Activated CD8-positive, alpha-beta T cell treated with anti-CD3 and anti-CD28 coated beads, Interleukin-2, amount 10 ng/mL, durations not matched to agents 7 days and 5 days (primary cell): ENCODE measurements at regions not wholly inside any gene's neighbourhood (a gene's known extent, or its start where the extent isn't known, plus 50 kb on each side); places are given as distances from the start of the nearest gene placed in this dataset.
"Not testable (repeated sequence)": the region's sequence is repeated elsewhere in the genome, so short reads cannot be mapped to it uniquely, and the experiment has no call there.

ENCODE experiments used
- ATAC-seq: fragments of 150-1000 bp; cut with Tn5 transposase; one replicate; pipeline ENCODE4 v1.10.0; 2021; ENCODE audit warnings: moderate library complexity
- CTCF ChIA-PET: fragments of 350-600 bp; sonication (Branson Sonifier 250); formaldehyde crosslinking; loops from one replicate; lab custom pipeline; 2021; ENCODE audit warnings: antibody characterized with exemption; lab: Charles Lee
- POLR2A ChIA-PET: fragments of 350-600 bp; sonication (Branson Sonifier 250); formaldehyde crosslinking; loops from one replicate; lab custom pipeline; 2021; ENCODE audit warnings: antibody characterized with exemption; lab: Charles Lee
- DNase-seq: peaks from one replicate; pipeline ENCODE4 v3.0.0-alpha.2; 2020
- H3K27ac Mint-ChIP-seq: one replicate; pipeline ENCODE4 v1.8.0; 2021; ENCODE audit warnings: mild to moderate bottlenecking, mixed read lengths
- H3K27me3 Mint-ChIP-seq: one replicate; pipeline ENCODE4 v1.8.0; 2021; ENCODE audit warnings: low read depth, mixed read lengths
- H3K36me3 Mint-ChIP-seq: one replicate; pipeline ENCODE4 v1.8.0; 2021; ENCODE audit warnings: low read depth, mixed read lengths
- H3K4me1 Mint-ChIP-seq: one replicate; pipeline ENCODE4 v1.8.0; 2021; ENCODE audit warnings: low read depth, mixed read lengths
- H3K4me3 Mint-ChIP-seq: one replicate; pipeline ENCODE4 v1.8.0; 2021; ENCODE audit warnings: mild to moderate bottlenecking, mixed read lengths
- H3K9me3 Mint-ChIP-seq: one replicate; pipeline ENCODE4 v1.8.0; 2022; ENCODE audit warnings: mixed read lengths; ENCODE audit not compliant: insufficient read depth

- Mint-ChIP-seq H3K4me1 (no peaks in the 10 kb centered on the region), H3K27me3 (no peaks in the 10 kb centered on the region), H3K27ac (no peak overlapping the region), H3K4me3 (no peak overlapping the region), H3K36me3 (no peaks in the 10 kb centered on the region), H3K9me3 (no peaks in the 10 kb centered on the region)
- DNase-seq (no peak), ATAC-seq (no peak)
- ChIA-PET POLR2A (no interaction called here), CTCF (interaction anchor here (1.5 kb wide), 1 partner anchor 133 kb away, joined by 3 read pairs; no protein-coding TSS in a partner anchor)
These were observed 151.6 kb upstream of the CACNA2D1 start for GRCh38 chr7:82595176-82595575.

- no peak for DNase-seq
- Mint-ChIP-seq H3K36me3 (no peaks in the 10 kb centered on the region), H3K27me3 (no peaks in the 10 kb centered on the region), H3K4me3 (no peak overlapping the region), H3K9me3 (no peaks in the 10 kb centered on the region), H3K27ac (no peak overlapping the region), H3K4me1 (no peaks in the 10 kb centered on the region)
- no peak for ATAC-seq
- CTCF ChIA-PET, result interaction anchor here (0.8 kb wide), 1 partner anchor 11 kb away, joined by 4 read pairs; no protein-coding TSS in a partner anchor
- POLR2A ChIA-PET, result no interaction called here
These were observed 151.1 kb upstream of the CACNA2D1 start for GRCh38 chr7:82594665-82595064.

- Mint-ChIP-seq H3K4me1 (no peaks in the 10 kb centered on the region), H3K27ac (no peak overlapping the region), H3K4me3 (no peak overlapping the region), H3K9me3 (no peaks in the 10 kb centered on the region), H3K36me3 (no peaks in the 10 kb centered on the region), H3K27me3 (no peaks in the 10 kb centered on the region)
- DNase-seq (no peak), ATAC-seq (no peak)
- POLR2A ChIA-PET, result no interaction called here
- CTCF ChIA-PET, result no interaction called here
These were observed 150.2 kb upstream of the CACNA2D1 start for GRCh38 chr7:82593780-82594179.

GRCh38 chr7:82592416-82592815 is 148.8 kb upstream of the CACNA2D1 start:
- Mint-ChIP-seq H3K4me3 (no peak overlapping the region), H3K36me3 (no peaks in the 10 kb centered on the region), H3K4me1 (no peaks in the 10 kb centered on the region), H3K27me3 (no peaks in the 10 kb centered on the region), H3K27ac (no peak overlapping the region), H3K9me3 (no peaks in the 10 kb centered on the region)
- ATAC-seq, result no peak
- ChIA-PET POLR2A (no interaction called here), CTCF (no interaction called here)
- no peak for DNase-seq

GRCh38 chr7:82579047-82579446 is 135.5 kb upstream of the CACNA2D1 start:
- no peaks in the 10 kb centered on the region for H3K9me3 Mint-ChIP-seq
- ATAC-seq (no peak), DNase-seq (no peak)
- H3K27me3 Mint-ChIP-seq, result no peaks in the 10 kb centered on the region
- no peaks in the 10 kb centered on the region for H3K4me1 Mint-ChIP-seq
- POLR2A ChIA-PET, result no interaction called here
- no peak overlapping the region for H3K27ac Mint-ChIP-seq
- no peaks in the 10 kb centered on the region for H3K36me3 Mint-ChIP-seq
- no peak overlapping the region for H3K4me3 Mint-ChIP-seq
- CTCF ChIA-PET, result no interaction called here

GRCh38 chr7:82578430-82578829 is 134.9 kb upstream of the CACNA2D1 start:
- POLR2A ChIA-PET, result no interaction called here
- Mint-ChIP-seq H3K36me3 (no peaks in the 10 kb centered on the region), H3K4me1 (no peaks in the 10 kb centered on the region), H3K27me3 (no peaks in the 10 kb centered on the region), H3K4me3 (no peak overlapping the region), H3K27ac (no peak overlapping the region), H3K9me3 (no peaks in the 10 kb centered on the region)
- CTCF ChIA-PET, result no interaction called here
- no peak for ATAC-seq
- DNase-seq, result no peak

- ATAC-seq, result peak; percentile 89
- H3K4me3 Mint-ChIP-seq, result no peak overlapping the region
- H3K4me1 Mint-ChIP-seq, result peaks cover 5% of the 10 kb centered on the region
- no peaks in the 10 kb centered on the region for H3K36me3 Mint-ChIP-seq
- no peak overlapping the region for H3K27ac Mint-ChIP-seq
- CTCF ChIA-PET, result interaction anchor here (0.6 to 1.2 kb wide), 9 partner anchors 9 to 338 kb away, joined by 3 to 4 read pairs (median 3); no protein-coding TSS in a partner anchor
- DNase-seq, result peak; percentile 83
- POLR2A ChIA-PET, result no interaction called here
- H3K27me3 Mint-ChIP-seq, result peaks cover 3% of the 10 kb centered on the region
- H3K9me3 Mint-ChIP-seq, result no peaks in the 10 kb centered on the region
These were observed 128.8 kb upstream of the CACNA2D1 start for GRCh38 chr7:82572195-82572880.

- CTCF ChIA-PET, result interaction anchor here (0.9 to 1.1 kb wide), 3 partner anchors 11 to 1088 kb away, joined by 3 read pairs; no protein-coding TSS in a partner anchor
- not testable (repeated sequence) for ATAC-seq, H3K9me3 Mint-ChIP-seq
These were observed 127.5 kb upstream of the CACNA2D1 start for GRCh38 chr7:82571047-82571446.

GRCh38 chr7:82567841-82568240 is 124.3 kb upstream of the CACNA2D1 start:
- DNase-seq (no peak), ATAC-seq (no peak)
- H3K4me1 Mint-ChIP-seq, result peaks cover 5% of the 10 kb centered on the region
- H3K36me3 Mint-ChIP-seq, result no peaks in the 10 kb centered on the region
- no peaks in the 10 kb centered on the region for H3K9me3 Mint-ChIP-seq
- H3K4me3 Mint-ChIP-seq, result no peak overlapping the region
- ChIA-PET CTCF (no interaction called here), POLR2A (no interaction called here)
- no peak overlapping the region for H3K27ac Mint-ChIP-seq
- H3K27me3 Mint-ChIP-seq, result peaks cover 3% of the 10 kb centered on the region

More at GRCh38 chr7:82571047-82571446, 127.5 kb upstream of the CACNA2D1 start:
- H3K27ac Mint-ChIP-seq, H3K27me3 Mint-ChIP-seq, POLR2A ChIA-PET, H3K4me3 Mint-ChIP-seq, H3K4me1 Mint-ChIP-seq, DNase-seq, H3K36me3 Mint-ChIP-seq: not testable (repeated sequence)

GRCh38 chr7:82567356-82567755 is 123.8 kb upstream of the CACNA2D1 start:
- Mint-ChIP-seq H3K4me1 (peaks cover 5% of the 10 kb centered on the region), H3K9me3 (no peaks in the 10 kb centered on the region), H3K36me3 (no peaks in the 10 kb centered on the region), H3K4me3 (no peak overlapping the region), H3K27me3 (peaks cover 3% of the 10 kb centered on the region), H3K27ac (no peak overlapping the region)
- DNase-seq (no peak), ATAC-seq (no peak)
- ChIA-PET CTCF (no interaction called here), POLR2A (no interaction called here)

- no peak overlapping the region for H3K27ac Mint-ChIP-seq
- DNase-seq, result no peak
- peaks cover 3% of the 10 kb centered on the region for H3K27me3 Mint-ChIP-seq
- no peaks in the 10 kb centered on the region for H3K36me3 Mint-ChIP-seq
- CTCF ChIA-PET, result no interaction called here
- no peaks in the 10 kb centered on the region for H3K9me3 Mint-ChIP-seq
- H3K4me3 Mint-ChIP-seq, result no peak overlapping the region
- no peaks in the 10 kb centered on the region for H3K4me1 Mint-ChIP-seq
- POLR2A ChIA-PET, result no interaction called here
- ATAC-seq, result no peak
These were observed 123.2 kb upstream of the CACNA2D1 start for GRCh38 chr7:82566752-82567151.

GRCh38 chr7:82562716-82563404 is 119.3 kb upstream of the CACNA2D1 start:
- ChIA-PET CTCF (interaction anchor here (1.3 kb wide), 1 partner anchor 9 kb away, joined by 3 read pairs; no protein-coding TSS in a partner anchor), POLR2A (no interaction called here)
- no peak overlapping the region for H3K27ac Mint-ChIP-seq
- no peak for ATAC-seq
- no peaks in the 10 kb centered on the region for H3K9me3 Mint-ChIP-seq
- H3K27me3 Mint-ChIP-seq, result peaks cover 2% of the 10 kb centered on the region
- no peak for DNase-seq
- no peaks in the 10 kb centered on the region for H3K36me3 Mint-ChIP-seq
- no peak overlapping the region for H3K4me3 Mint-ChIP-seq
- no peaks in the 10 kb centered on the region for H3K4me1 Mint-ChIP-seq
